MM.1S (cell line): ENCODE measurements at regions not wholly inside any gene's neighbourhood (a gene's known extent, or its start where the extent isn't known, plus 50 kb on each side); places are given as distances from the start of the nearest gene placed in this dataset.

ENCODE experiments used
- EZH2 ChIP-seq: fragments of 300-600 bp; sonication (generic); optimal IDR thresholded peaks from 2 replicates; pipeline ENCODE3; 2017; ENCODE audit warnings: low read depth, mild to moderate bottlenecking, antibody characterized with exemption, low read length, mixed read lengths
- EZH2phosphoT487 ChIP-seq: fragments of 300-600 bp; sonication (generic); IDR thresholded peaks from 2 replicates; pipeline ENCODE4 v1.6.1; 2018; ENCODE audit warnings: antibody characterized with exemption, low read length
- TF ChIP-seq, protein P1 (sequence below): fragments of 300-600 bp; sonication (generic); IDR thresholded peaks from 2 replicates; pipeline ENCODE4 v1.5.1; 2016; ENCODE audit warnings: antibody characterized with exemption, low read length, mixed read lengths

DNA sequence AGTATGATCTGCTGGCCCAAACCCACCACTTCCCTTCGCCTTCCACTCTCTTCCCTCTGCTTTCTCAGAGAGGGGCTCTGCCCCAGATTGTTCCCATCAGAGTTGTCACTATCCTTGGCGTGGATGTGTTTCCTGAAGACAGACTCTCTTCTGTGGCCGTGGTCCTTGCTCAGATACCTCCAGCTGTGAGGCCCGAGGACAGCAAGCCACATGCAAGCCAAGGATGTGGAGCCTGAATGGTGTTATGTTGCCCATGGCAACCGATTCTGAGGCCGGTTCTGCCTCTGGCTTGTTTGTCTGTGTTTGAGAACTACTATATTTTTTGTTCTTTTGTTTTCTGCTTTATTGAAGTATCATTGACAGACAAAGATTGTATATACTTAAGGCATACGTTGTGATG is 247.4 kb upstream of the PODXL start:
- TF ChIP-seq EZH2: no peak
- TF ChIP-seq, protein P1, sequence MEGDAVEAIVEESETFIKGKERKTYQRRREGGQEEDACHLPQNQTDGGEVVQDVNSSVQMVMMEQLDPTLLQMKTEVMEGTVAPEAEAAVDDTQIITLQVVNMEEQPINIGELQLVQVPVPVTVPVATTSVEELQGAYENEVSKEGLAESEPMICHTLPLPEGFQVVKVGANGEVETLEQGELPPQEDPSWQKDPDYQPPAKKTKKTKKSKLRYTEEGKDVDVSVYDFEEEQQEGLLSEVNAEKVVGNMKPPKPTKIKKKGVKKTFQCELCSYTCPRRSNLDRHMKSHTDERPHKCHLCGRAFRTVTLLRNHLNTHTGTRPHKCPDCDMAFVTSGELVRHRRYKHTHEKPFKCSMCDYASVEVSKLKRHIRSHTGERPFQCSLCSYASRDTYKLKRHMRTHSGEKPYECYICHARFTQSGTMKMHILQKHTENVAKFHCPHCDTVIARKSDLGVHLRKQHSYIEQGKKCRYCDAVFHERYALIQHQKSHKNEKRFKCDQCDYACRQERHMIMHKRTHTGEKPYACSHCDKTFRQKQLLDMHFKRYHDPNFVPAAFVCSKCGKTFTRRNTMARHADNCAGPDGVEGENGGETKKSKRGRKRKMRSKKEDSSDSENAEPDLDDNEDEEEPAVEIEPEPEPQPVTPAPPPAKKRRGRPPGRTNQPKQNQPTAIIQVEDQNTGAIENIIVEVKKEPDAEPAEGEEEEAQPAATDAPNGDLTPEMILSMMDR: no peak
- no peak for TF ChIP-seq EZH2phosphoT487
